NCI-H82 (cell line): ENCODE measurements at regions not wholly inside any gene's neighbourhood (a gene's known extent, or its start where the extent isn't known, plus 50 kb on each side); places are given as distances from the start of the nearest gene placed in this dataset.
A peak's percentile ranks its signal among the peaks of the same experiment; 100 is the strongest.

Experiments used
- DNase-seq: peaks from one replicate; lab custom pipeline; 2025; lab: John Stamatoyannopoulos, UW

DNA sequence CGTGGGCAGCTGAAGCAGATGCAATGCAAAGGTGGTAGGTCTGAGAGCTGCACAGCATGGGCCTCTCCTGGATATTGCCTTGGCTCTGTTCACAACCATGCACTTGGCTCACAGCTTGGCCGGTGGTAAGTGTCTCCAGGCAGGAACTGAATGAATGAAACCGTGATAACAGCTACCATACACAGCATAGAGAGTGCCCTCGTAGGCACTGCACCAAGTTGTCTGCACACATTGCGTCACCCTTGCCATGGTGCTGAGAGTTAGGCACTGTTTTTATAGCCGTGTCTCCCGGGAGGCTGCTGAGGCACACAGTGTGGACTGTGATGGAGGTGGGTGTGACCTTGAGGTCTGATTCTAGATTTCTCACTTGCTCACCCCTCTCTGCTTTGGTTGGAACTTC lies 157.6 kb upstream of the VASH1 start:
- DNase-seq, result no peak

- DNase-seq, result no peak
Observed at GRCh38 chr14:76607510-76607909, 153.8 kb upstream of the VASH1 start.

DNA sequence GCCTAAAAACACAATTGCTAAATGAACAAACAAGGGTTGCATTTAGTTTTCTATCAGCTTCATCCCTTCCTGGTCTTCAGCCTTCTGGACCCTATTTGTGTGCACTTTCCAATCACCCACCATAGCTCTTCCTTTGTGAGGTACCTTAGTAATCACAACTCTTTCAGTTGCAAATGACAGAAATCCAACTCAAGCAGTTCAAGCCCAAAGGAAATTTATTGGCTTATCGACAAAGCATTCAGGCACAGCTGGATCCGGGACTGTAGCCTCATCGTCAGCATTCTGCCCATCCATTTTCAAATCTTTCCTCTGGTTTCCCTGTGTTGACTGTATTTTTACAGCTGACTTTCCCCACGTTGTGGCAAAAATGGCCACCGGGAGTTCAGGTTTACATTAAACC lies 148.6 kb upstream of the VASH1 start:
- no peak for DNase-seq

DNA sequence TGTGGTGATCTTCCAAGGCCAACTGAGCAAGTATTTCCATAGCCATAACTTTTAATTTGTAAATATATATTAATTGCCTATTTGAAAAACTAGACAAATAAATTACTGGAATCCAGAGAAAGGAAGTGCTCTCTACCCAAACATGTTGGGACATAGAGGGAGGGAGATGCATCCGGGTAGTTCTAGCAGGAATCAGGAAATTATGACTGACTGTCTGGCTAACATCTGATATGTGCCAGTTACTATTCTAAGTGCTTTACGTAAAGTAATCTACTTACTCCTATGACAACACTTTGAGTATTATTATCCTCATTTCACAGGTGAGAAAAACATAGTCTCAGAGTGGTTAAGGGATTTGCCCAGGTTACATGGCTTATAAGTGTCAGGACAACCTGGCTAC lies 147.7 kb upstream of the VASH1 start:
- DNase-seq, result no peak

DNA sequence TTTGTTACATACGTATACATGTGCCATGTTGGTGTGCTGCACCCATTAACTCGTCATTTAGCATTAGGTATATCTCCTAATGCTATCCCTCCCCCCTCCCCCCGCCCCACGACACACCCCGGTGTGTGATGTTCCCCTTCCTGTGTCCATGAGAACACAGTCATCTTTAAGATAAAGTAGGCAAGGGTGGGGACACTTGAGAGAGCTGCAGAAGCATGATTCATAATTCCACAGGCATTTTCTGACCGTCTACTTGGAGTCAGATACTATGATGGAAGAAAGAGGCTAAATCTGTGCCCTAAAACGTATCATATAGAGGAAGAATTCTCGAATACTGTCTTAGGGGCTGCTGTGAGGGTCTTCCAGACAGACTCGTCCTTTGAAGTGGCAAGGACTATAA lies 145.9 kb upstream of the VASH1 start:
- DNase-seq, result no peak

DNA sequence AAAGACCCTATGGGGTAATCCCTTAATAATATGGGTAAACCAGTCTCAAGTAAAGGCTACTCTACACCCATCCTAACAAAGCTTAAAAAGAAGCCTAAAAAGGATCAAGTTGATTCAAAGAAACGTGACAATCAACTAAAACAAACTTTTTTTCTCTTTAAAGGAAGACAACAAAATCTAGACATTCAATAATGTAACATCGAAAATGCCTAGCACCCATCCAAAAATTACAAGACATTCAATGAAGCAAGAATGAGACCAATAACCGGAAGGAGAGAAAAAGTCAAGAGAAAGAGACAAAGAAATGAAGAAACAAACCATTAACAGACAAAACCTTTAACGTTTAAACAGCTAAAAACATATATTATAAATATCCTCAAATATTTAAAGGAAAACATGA lies 143.8 kb upstream of the VASH1 start:
- no peak for DNase-seq

GRCh38 chr14:76636602-76637001 lies 124.7 kb upstream of the VASH1 start:
- no peak for DNase-seq

DNA sequence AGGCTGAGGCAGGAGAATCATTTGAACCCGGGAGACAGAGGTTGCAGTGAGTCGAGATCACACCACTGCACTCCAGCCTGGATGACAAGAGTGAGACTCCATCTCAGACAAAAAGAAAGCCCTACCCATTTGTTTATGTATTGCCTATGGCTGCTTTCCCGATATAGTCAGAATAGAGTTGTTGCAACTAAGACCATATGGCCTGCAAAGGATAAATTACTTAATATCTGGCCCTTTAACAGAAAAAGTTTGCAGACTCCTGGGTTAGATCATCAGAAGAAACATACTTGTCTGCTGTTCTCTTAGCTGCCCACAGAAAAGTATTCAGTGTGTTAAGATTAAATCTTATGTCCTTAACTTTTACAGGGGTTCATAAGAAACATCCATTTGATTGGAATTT lies 122.4 kb upstream of the VASH1 start:
- no peak for DNase-seq

DNA sequence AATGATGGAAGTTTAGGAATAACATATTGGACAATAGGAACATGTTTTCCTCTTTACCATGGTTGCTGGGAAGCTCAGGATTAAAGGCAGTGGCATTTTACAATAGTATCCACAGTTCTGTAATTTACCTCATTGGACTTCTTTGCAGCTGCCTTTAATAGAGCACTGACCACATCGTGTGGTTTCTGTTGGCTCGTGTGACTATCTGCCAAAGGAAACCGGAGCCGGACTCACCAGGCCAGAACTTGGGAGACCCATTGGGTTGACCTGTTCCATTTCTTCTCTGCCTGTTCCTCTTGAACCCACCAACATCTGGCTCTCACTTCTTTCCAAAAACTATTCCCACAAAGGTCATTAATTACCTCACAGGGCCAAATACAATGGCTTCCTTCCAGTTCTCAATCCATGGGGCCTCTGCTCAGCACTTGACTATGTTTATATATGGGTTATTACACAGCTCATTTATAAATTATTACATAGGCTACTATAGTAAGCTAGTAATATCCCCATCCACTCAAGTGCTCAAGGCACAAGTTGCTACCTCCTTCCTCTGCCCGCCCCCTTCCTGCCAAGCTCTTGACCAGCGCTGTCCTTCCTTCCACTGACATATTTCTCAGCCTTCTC lies 121.5 kb upstream of the VASH1 start:
- no peak for DNase-seq

GRCh38 chr14:76640923-76641395 lies 120.3 kb upstream of the VASH1 start:
- no peak for DNase-seq

- no peak for DNase-seq
Observed at GRCh38 chr14:76641541-76641940, 119.7 kb upstream of the VASH1 start.

DNA sequence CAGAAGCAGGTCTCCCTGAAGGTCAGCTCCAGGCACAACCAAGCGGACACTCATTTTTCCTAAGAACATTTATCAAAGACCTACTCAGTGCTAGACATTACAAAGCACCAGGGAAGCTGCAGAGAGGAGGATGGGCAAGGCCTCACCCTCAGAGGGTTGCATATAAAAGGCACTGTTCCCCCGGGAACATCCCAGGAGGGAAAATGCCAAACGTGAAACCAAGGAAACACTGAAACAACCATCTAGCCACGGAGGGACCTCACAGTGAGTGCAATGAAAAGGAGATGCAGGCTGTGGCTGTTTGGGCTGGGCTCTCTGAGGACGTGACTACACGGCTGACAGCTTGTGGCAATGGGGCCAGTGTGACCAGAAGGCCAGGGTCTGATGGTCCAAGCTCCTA lies 117.4 kb upstream of the VASH1 start:
- DNase-seq, result no peak

DNA sequence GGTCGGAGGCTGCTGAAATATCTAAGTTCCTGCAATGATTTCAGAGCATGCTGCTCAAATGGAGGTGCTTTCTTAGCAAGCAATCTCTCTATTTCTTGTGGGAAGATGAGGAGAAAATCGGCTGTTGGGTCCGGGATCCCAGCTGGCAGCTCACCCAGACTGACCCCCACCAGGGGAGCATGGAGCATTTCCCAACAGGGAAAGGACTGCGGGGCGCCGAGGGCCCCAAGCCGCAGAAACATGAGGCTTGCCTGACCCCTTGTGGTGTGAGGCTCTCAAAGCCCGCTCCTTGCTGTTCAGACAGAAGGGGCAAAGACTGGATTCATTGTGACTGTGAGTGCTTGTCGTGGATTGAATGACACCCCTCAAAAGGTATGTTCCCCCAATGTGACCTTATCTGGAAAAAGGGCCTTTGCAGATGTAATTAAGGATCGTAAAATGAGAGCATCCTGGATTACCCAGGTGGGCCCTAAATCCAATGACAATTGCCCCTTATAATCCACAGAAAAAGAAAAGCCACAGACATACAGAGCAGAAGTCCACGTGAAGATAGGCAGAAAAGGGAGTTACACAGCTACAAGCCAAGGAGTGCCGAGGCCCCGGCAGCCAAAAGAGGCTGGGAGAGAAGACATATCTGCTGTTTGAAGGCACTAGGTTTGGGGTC lies 116.3 kb upstream of the VASH1 start:
- peak; percentile 76 for DNase-seq

GRCh38 chr14:76647697-76648298 lies 113.5 kb upstream of the VASH1 start:
- peak; percentile 80 for DNase-seq

- DNase-seq, result no peak
Observed at GRCh38 chr14:76651410-76652055, 109.7 kb upstream of the VASH1 start.

GRCh38 chr14:76653875-76654572 lies 107.2 kb upstream of the VASH1 start:
- no peak for DNase-seq

- no peak for DNase-seq
Observed at GRCh38 chr14:76654573-76655108, 106.6 kb upstream of the VASH1 start.

DNA sequence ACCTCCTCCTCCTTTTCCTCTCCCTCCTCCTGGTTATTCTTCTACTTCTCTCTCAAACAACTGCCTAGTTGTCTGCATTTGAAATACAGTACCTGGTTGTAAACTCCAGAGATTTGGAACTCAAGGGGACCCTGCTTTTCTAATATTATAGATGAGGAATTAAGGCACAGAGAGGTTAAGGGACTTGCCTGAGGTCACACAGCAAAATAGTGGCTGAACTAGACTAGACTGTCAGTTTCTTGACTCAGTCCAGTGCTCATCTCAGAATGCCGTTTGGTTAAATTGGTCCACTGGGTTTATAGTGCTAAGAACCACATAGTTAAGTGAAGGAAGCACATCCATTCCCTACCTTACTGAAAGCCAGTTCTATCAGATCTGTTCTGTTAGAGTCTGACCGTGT lies 105.9 kb upstream of the VASH1 start:
- DNase-seq, result no peak

- no peak for DNase-seq
Observed at GRCh38 chr14:76656592-76656991, 104.7 kb upstream of the VASH1 start.

DNA sequence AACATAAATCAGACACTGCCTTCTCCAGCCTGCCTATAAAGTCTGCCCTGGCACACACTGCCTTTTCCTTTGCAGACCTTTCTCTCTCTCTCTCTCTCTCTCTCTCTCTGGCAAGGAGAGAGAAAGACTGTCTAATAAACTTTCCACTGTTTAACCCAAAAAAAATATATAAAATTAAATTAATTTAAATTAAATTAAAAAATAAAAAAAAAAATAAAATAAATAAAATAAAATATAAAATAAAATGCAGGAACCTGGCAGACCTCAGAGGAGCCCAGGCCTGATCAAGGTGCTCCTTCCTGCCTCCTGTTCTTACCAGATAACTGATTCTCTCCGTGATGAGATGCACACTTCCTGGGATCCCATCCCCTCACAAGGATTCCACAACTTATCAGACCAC lies 103.9 kb upstream of the VASH1 start:
- DNase-seq, result no peak

DNA sequence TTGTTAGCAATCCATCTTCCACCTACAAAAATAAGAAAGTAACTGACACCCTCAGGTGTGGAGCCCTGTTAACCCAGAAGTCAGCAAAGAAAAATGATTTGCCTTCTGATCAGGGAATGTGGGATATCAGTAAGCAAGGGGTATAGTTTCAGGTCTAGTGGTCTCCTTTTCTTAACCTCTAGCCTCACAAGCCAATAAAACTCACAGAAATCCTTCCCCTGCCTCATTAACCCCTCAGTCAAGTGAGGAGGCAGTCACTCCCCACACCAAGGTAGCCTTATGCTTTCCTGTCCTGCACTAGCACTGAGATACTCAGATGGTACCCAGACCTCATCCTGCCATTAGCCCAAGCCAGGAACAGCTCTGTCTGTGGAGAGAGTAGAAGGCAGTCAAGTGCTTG lies 103.4 kb upstream of the VASH1 start:
- DNase-seq, result no peak

- DNase-seq, result no peak
Observed at GRCh38 chr14:76662580-76662979, 98.7 kb upstream of the VASH1 start.
